IMR-90 (cell line): ENCODE measurements at regions not wholly inside any gene's neighbourhood (a gene's known extent, or its start where the extent isn't known, plus 50 kb on each side); places are given as distances from the start of the nearest gene placed in this dataset.

ENCODE experiments used
- BHLHE40 ChIP-seq: fragments of 150-350 bp; IDR thresholded peaks from 2 replicates; pipeline ENCODE4 v1.6.1; 2016; ENCODE audit warnings: mild to moderate bottlenecking, low read depth, low read length
- CEBPB ChIP-seq: IDR thresholded peaks from 2 replicates; pipeline ENCODE4 v1.6.1; 2012; ENCODE audit warnings: low read depth, low read length, improper control_type of control experiment
- FOS ChIP-seq: fragments of 150-350 bp; IDR thresholded peaks from 2 replicates; pipeline ENCODE4 v1.6.1; 2016; ENCODE audit warnings: low read depth, low read length
- MAFK ChIP-seq: IDR thresholded peaks from 2 replicates; pipeline ENCODE4 v1.6.1; 2012; ENCODE audit warnings: low read depth, low read length, improper control_type of control experiment
- MAZ ChIP-seq: IDR thresholded peaks from 2 replicates; pipeline ENCODE4 v1.6.1; 2012; ENCODE audit warnings: low read depth, mild to moderate bottlenecking, low read length, improper control_type of control experiment, moderate library complexity, borderline replicate concordance
- POLR2A ChIP-seq: IDR thresholded peaks from 2 replicates; pipeline ENCODE4 v1.6.1; 2012; ENCODE audit warnings: mild to moderate bottlenecking, low read depth, low read length
- RFX5 ChIP-seq: IDR thresholded peaks from 2 replicates; pipeline ENCODE4 v1.8.0; 2012; ENCODE audit warnings: low read depth, mild to moderate bottlenecking, low read length, moderate library complexity
- SMC3 ChIP-seq: fragments of 150-350 bp; IDR thresholded peaks from 2 replicates; pipeline ENCODE4 v1.6.1; 2016; ENCODE audit warnings: low read depth, mild to moderate bottlenecking, antibody characterized with exemption, low read length, moderate library complexity
- TF ChIP-seq, protein P1 (sequence below): conservative IDR thresholded peaks from 2 replicates; pipeline ENCODE4 v1.5.1; 2012; ENCODE audit warnings: mild to moderate bottlenecking, low read depth, low read length, improper control_type of control experiment
- TF ChIP-seq, protein P2 (sequence below): fragments of 150-350 bp; IDR thresholded peaks from 2 replicates; pipeline ENCODE4 v1.6.1; 2017; ENCODE audit warnings: mild to moderate bottlenecking, antibody characterized with exemption, low read length, low read depth

DNA sequence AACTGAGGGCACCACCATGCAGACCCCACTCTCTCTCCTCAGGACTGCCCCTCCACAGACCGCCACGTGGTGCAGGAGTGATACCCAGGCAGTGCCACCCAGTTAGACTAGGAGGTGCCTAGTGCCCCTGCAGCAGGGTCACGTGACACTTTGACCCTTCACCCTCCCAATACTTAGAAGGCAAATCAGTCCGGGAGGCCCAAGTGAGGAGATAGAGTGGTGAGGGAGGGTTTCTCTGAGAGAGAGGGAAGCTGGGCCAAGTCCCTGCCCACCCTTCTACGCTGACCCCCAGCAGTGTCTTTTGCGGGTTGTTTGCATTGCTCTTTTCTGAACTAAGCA lies 84.6 kb downstream of the BUD13 start:
- TF ChIP-seq, protein P1, sequence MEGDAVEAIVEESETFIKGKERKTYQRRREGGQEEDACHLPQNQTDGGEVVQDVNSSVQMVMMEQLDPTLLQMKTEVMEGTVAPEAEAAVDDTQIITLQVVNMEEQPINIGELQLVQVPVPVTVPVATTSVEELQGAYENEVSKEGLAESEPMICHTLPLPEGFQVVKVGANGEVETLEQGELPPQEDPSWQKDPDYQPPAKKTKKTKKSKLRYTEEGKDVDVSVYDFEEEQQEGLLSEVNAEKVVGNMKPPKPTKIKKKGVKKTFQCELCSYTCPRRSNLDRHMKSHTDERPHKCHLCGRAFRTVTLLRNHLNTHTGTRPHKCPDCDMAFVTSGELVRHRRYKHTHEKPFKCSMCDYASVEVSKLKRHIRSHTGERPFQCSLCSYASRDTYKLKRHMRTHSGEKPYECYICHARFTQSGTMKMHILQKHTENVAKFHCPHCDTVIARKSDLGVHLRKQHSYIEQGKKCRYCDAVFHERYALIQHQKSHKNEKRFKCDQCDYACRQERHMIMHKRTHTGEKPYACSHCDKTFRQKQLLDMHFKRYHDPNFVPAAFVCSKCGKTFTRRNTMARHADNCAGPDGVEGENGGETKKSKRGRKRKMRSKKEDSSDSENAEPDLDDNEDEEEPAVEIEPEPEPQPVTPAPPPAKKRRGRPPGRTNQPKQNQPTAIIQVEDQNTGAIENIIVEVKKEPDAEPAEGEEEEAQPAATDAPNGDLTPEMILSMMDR: no peak
- no peak for TF ChIP-seq FOS
- no peak for TF ChIP-seq CEBPB
- TF ChIP-seq MAZ: no peak
- no peak for TF ChIP-seq BHLHE40
- no peak for TF ChIP-seq RFX5
- TF ChIP-seq, protein P2, sequence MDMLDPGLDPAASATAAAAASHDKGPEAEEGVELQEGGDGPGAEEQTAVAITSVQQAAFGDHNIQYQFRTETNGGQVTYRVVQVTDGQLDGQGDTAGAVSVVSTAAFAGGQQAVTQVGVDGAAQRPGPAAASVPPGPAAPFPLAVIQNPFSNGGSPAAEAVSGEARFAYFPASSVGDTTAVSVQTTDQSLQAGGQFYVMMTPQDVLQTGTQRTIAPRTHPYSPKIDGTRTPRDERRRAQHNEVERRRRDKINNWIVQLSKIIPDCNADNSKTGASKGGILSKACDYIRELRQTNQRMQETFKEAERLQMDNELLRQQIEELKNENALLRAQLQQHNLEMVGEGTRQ: no peak
- TF ChIP-seq SMC3: no peak
- no peak for TF ChIP-seq POLR2A
- no peak for TF ChIP-seq MAFK
